Type B pancreatic cell (in vitro differentiated cells): ENCODE measurements at regions not wholly inside any gene's neighbourhood (a gene's known extent, or its start where the extent isn't known, plus 50 kb on each side); places are given as distances from the start of the nearest gene placed in this dataset.

Source experiments
- DNase-seq: peaks from one replicate; pipeline ENCODE4 v3.0.0; 2021; ENCODE audit warnings: mixed read lengths; ENCODE audit not compliant: unreplicated experiment; ENCODE audit errors: extremely low spot score
- H3K27ac Mint-ChIP-seq: 2 replicates; pipeline ENCODE4 v1.8.0; 2021; ENCODE audit warnings: mild to moderate bottlenecking, mixed read lengths
- H3K27me3 Mint-ChIP-seq: 2 replicates; pipeline ENCODE4 v1.8.0; 2021; ENCODE audit warnings: mixed read lengths
- H3K36me3 Mint-ChIP-seq: 2 replicates; pipeline ENCODE4 v1.8.0; 2021; ENCODE audit warnings: mixed read lengths
- H3K4me1 Mint-ChIP-seq: one replicate; pipeline ENCODE4 v1.8.0; 2021; ENCODE audit warnings: mixed read lengths; ENCODE audit not compliant: unreplicated experiment
- H3K4me3 Mint-ChIP-seq: 2 replicates; pipeline ENCODE4 v1.8.0; 2021; ENCODE audit warnings: mild to moderate bottlenecking, mixed read lengths
- H3K9me3 Mint-ChIP-seq: 2 replicates; pipeline ENCODE4 v1.8.0; 2021; ENCODE audit warnings: mixed read lengths
- CTCF ChIP-seq: fragments of 200-600 bp; sonication (generic); conservative IDR thresholded peaks from 2 replicates; pipeline ENCODE4 v1.5.0; 2021; ENCODE audit warnings: antibody characterized with exemption, mild to moderate bottlenecking

DNA sequence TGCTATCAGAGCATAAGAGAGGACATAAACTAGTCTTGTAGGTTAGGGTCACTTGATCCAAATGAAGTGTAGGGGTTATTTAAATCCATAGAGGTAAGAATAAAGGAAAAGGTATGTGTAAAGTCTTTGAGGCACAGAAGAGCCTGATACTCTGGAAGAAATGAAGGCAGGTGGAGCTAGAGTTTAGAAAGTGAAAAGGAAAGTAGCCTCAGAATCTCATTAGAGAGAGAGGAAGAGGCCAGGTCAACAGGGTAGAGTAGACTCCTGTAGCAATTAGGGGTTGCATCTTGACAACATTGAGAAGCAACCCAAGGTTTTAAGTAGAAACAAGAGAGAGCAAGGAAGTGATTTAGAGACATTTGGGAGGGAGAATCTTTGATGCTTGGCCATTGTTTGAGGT, 235.2 kb upstream of the SOX9 start:
- H3K4me3 Mint-ChIP-seq, result no peak overlapping the region
- no peak for DNase-seq
- no peak for TF ChIP-seq CTCF
- no peak overlapping the region for H3K27ac Mint-ChIP-seq
- H3K36me3 Mint-ChIP-seq, result no peaks in the 10 kb centered on the region
- peaks cover 39% of the 10 kb centered on the region for H3K27me3 Mint-ChIP-seq
- H3K9me3 Mint-ChIP-seq, result no peaks in the 10 kb centered on the region
- H3K4me1 Mint-ChIP-seq, result no peaks in the 10 kb centered on the region

DNA sequence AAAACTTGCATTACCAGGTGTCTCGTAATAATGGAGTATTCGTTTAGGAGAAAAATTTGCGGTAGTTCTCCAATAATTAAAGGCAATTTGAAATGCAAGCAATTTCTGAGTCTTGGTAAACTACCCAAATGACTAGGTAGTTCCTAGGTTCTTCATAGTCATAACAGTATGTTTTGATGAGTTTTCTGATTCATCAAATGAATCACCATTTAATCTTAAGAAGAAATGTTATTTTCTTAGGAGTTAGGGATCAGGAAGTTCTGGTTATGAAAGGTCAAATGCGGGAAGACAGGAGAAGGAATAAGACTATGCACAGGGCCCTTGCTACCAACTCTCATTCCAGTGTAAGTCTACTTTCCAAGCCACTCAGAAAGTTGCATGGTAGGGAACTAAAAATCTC, 221.5 kb upstream of the SOX9 start:
- Mint-ChIP-seq H3K27me3 (peaks cover 53% of the 10 kb centered on the region), H3K36me3 (no peaks in the 10 kb centered on the region), H3K9me3 (peaks cover 4% of the 10 kb centered on the region), H3K27ac (no peak overlapping the region), H3K4me1 (peaks cover 4% of the 10 kb centered on the region), H3K4me3 (no peak overlapping the region)
- DNase-seq, result no peak
- TF ChIP-seq CTCF, result no peak

DNA sequence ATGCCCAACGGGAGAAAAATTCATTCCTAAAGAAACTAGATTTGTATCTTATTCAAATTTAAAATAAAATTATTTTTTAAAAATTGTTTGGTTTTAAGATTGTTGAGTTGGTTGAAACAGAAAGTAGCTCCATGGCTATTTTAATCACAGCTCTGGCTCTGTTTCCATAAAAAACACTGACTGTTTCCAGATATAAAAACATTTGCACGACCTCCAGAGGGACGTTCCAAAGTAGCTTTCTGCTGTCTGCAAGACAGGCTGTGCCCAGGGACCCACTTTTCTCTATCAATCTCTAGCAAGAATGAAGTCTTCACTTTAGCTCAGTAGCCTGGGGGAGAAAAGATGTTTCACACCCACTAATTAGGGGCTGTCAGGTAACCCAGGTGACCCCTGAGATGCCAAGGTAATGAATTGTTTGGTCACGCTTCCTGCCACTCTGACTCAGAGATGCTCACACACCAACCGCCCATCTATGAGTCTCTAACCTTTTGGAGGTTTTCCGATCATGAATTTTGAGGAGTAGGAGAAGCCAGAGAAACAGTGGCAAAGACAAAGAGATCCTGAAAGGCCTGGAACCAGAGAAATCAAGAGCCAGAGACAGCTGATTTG, 220.1 kb upstream of the SOX9 start:
- no peak overlapping the region for H3K27ac Mint-ChIP-seq
- peaks cover 4% of the 10 kb centered on the region for H3K9me3 Mint-ChIP-seq
- TF ChIP-seq CTCF, result no peak
- peaks cover 4% of the 10 kb centered on the region for H3K4me1 Mint-ChIP-seq
- H3K27me3 Mint-ChIP-seq, result peaks cover 61% of the 10 kb centered on the region
- DNase-seq, result no peak
- H3K36me3 Mint-ChIP-seq, result no peaks in the 10 kb centered on the region
- no peak overlapping the region for H3K4me3 Mint-ChIP-seq

- H3K9me3 Mint-ChIP-seq, result no peaks in the 10 kb centered on the region
- H3K27ac Mint-ChIP-seq, result no peak overlapping the region
- no peak for DNase-seq
These were observed 217.8 kb upstream of the SOX9 start for GRCh38 chr17:71902894-71903506.

DNA sequence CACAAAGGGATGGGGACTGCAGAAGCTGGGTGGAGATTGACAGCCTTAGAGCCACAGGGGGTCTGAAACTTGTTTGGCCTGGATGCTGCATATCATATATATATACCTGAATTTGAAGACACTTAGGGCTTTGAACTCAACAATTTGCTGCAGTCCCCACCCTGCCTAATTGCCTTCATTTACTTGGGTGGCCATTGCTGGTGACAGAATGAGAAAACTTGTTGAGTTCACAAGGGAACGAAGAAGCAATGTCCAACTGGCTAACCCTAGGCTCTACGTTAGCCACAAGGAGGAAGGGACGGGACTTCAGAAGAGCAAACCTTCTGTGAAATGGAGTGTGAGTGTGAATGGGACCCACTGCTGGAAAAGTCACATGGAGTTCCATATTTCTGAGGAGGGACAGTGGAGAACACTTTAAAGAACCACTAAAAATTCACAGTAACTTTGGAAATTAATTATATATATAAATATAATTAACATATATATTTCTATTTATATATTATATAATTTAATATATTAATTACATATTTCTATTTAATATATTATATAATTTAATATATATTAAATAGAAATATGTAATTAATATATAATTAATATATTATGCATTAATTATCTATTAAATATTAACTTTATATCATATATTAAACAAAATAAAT, 215.3 kb upstream of the SOX9 start:
- DNase-seq, result no peak
- no peak overlapping the region for H3K4me3 Mint-ChIP-seq
- H3K27me3 Mint-ChIP-seq, result peaks cover 37% of the 10 kb centered on the region

More at GRCh38 chr17:71902894-71903506, 217.8 kb upstream of the SOX9 start:
- peaks cover 4% of the 10 kb centered on the region for H3K4me1 Mint-ChIP-seq
- peaks cover 45% of the 10 kb centered on the region for H3K27me3 Mint-ChIP-seq
- no peak for TF ChIP-seq CTCF
- H3K36me3 Mint-ChIP-seq, result no peaks in the 10 kb centered on the region
- H3K4me3 Mint-ChIP-seq, result no peak overlapping the region

More for the DNA sequence above, 215.3 kb upstream of the SOX9 start:
- no peak overlapping the region for H3K27ac Mint-ChIP-seq
- no peak for TF ChIP-seq CTCF
- no peaks in the 10 kb centered on the region for H3K9me3 Mint-ChIP-seq
- H3K36me3 Mint-ChIP-seq, result no peaks in the 10 kb centered on the region
- H3K4me1 Mint-ChIP-seq, result no peaks in the 10 kb centered on the region
